B cell (primary cell): ENCODE measurements at regions not wholly inside any gene's neighbourhood (a gene's known extent, or its start where the extent isn't known, plus 50 kb on each side); places are given as distances from the start of the nearest gene placed in this dataset.

Experiments used
- ATAC-seq: fragments of 200-7000 bp; cut with Tn5 transposase; one replicate; pipeline ENCODE4 v1.10.0; 2021; ENCODE audit warnings: low read depth, mild to moderate bottlenecking, moderate number of reproducible peaks, moderate library complexity
- CTCF ChIA-PET: fragments of 350-600 bp; sonication (Branson Sonifier 250); formaldehyde crosslinking; loops from one replicate; lab custom pipeline; 2021; ENCODE audit warnings: antibody characterized with exemption, inconsistent platforms; lab: Charles Lee
- POLR2A ChIA-PET: fragments of 350-600 bp; sonication (Branson Sonifier 250); formaldehyde crosslinking; loops from one replicate; lab custom pipeline; 2021; ENCODE audit warnings: antibody characterized with exemption; lab: Charles Lee
- DNase-seq: peaks from one replicate; pipeline ENCODE4 v3.0.0; 2013
- H2AFZ ChIP-seq: 2 replicates; pipeline ENCODE4 v1.6.1; 2012; ENCODE audit warnings: mild to moderate bottlenecking, low read depth, low read length; ENCODE audit not compliant: insufficient read depth, poor library complexity, severe bottlenecking
- H3K27ac ChIP-seq, 2 donors: 1 replicate in 1 of 2; 2 replicates in 1 of 2; pipeline ENCODE4 v1.5.1; 2012 to 2013; ENCODE audit warnings: low read length in 2 of 2, mild to moderate bottlenecking in 2 of 2, moderate library complexity in 1 of 2
- H3K27me3 ChIP-seq, 4 experiments: fragments of 200-600 bp in 1 of 4; sonication (generic) in 1 of 4; replicated peaks in 1 of 4; 1 replicate in 2 of 4; 2 replicates in 2 of 4; pipeline versions ENCODE4 v1.6.1 to v1.7.0; 2013 to 2016; ENCODE audit warnings: low read length in 3 of 4, mild to moderate bottlenecking in 2 of 4, mixed read lengths in 1 of 4, moderate library complexity in 1 of 4; ENCODE audit not compliant: insufficient read depth in 4 of 4, control insufficient read depth in 3 of 4; ENCODE audit errors: control extremely low read depth in 1 of 4
- H3K36me3 ChIP-seq, 2 experiments: replicated peaks in 1 of 2; 1 replicate in 1 of 2; 2 replicates in 1 of 2; pipeline versions ENCODE4 v1.6.1 to v1.7.1; 2013; ENCODE audit warnings: low read length in 1 of 2; ENCODE audit not compliant: insufficient read depth in 2 of 2, control insufficient read depth in 1 of 2; ENCODE audit errors: control extremely low read depth in 1 of 2, extremely low read depth in 1 of 2
- H3K4me1 ChIP-seq, 2 donors: fragments of 200-600 bp in 1 of 2; sonication (generic) in 1 of 2; 1 replicate in 1 of 2; 2 replicates in 1 of 2; pipeline versions ENCODE4 v1.5.1 to v1.6.1; 2013 to 2017; ENCODE audit warnings: low read length in 2 of 2; ENCODE audit not compliant: control insufficient read depth in 2 of 2, insufficient read depth in 2 of 2
- H3K4me2 ChIP-seq: replicated peaks from 2 replicates; pipeline ENCODE3; 2012; ENCODE audit warnings: mild to moderate bottlenecking, low read depth, low read length; ENCODE audit not compliant: poor library complexity, severe bottlenecking
- H3K4me3 ChIP-seq, 5 experiments: fragments of 200-600 bp in 1 of 5; sonication (generic) in 1 of 5; 1 replicate in 3 of 5; 2 replicates in 2 of 5; pipeline versions ENCODE4 v1.5.1 to v1.7.0; 2011 to 2016; ENCODE audit warnings: low read length in 4 of 5, mild to moderate bottlenecking in 4 of 5, low read depth in 2 of 5, control low read depth in 1 of 5, moderate library complexity in 1 of 5; ENCODE audit not compliant: insufficient read depth in 1 of 5; ENCODE audit errors: control extremely low read depth in 1 of 5, extremely low read depth in 1 of 5
- H3K79me2 ChIP-seq: fragments of 200-600 bp; sonication (generic); one replicate; pipeline ENCODE4 v1.6.0; 2016; ENCODE audit warnings: low read length; ENCODE audit not compliant: control insufficient read depth, insufficient read depth
- H3K9ac ChIP-seq: fragments of 200-600 bp; sonication (generic); 2 replicates; pipeline ENCODE4 v1.6.1; 2017; ENCODE audit warnings: mild to moderate bottlenecking, low read length, moderate library complexity
- H3K9me3 ChIP-seq, 3 donors: one replicate each; pipeline versions ENCODE4 v1.6.1 to v1.7.1; 2013; ENCODE audit warnings: low read length in 2 of 3; ENCODE audit not compliant: control insufficient read depth in 2 of 3, insufficient read depth in 1 of 3; ENCODE audit errors: control extremely low read depth in 1 of 3
- H4K20me1 ChIP-seq: 2 replicates; pipeline ENCODE4 v1.6.0; 2012; ENCODE audit warnings: mild to moderate bottlenecking, low read length; ENCODE audit not compliant: insufficient read depth, control insufficient read depth, poor library complexity, severe bottlenecking
- H3K27ac Mint-ChIP-seq: one replicate; pipeline ENCODE4 v1.8.0; 2021; ENCODE audit warnings: mixed read lengths
- H3K27me3 Mint-ChIP-seq: one replicate; pipeline ENCODE4 v1.8.0; 2021; ENCODE audit warnings: mixed read lengths
- H3K4me1 Mint-ChIP-seq: one replicate; pipeline ENCODE4 v1.8.0; 2021; ENCODE audit warnings: mixed read lengths
- H3K4me3 Mint-ChIP-seq: one replicate; pipeline ENCODE4 v1.8.0; 2021; ENCODE audit warnings: mixed read lengths
- H3K9me3 Mint-ChIP-seq: one replicate; pipeline ENCODE4 v1.8.0; 2022; ENCODE audit warnings: mixed read lengths; ENCODE audit not compliant: insufficient read depth
- CTCF ChIP-seq: fragments of 200-600 bp; IDR thresholded peaks from one replicate; pipeline ENCODE4 v1.8.0; 2022; ENCODE audit warnings: antibody characterized with exemption, mild to moderate bottlenecking
- EZH2 ChIP-seq: IDR thresholded peaks from 2 replicates; pipeline ENCODE4 v1.6.1; 2012; ENCODE audit warnings: borderline replicate concordance, low read depth, mild to moderate bottlenecking, moderate library complexity, low read length; ENCODE audit not compliant: insufficient read depth, poor library complexity, severe bottlenecking
- WGBS: methylation state at CpG from one replicate; pipeline ENCODE4 v1.1.5; 2013; ENCODE audit warnings: missing lambda C conversion rate; ENCODE audit not compliant: insufficient coverage; 5-methylcytosine and 5-hydroxymethylcytosine counted together
- intact Hi-C: fragments of 100-400 bp; cut with micrococcal nuclease; formaldehyde crosslinking; loops from one replicate; pipeline ENCODE4 v1.10.0; 2022

GRCh38 chr21:26280148-26280547, 109.6 kb upstream of the APP start:
- TF ChIP-seq EZH2: no peak
- no peak for TF ChIP-seq CTCF
- POLR2A ChIA-PET: no interaction called here
- CTCF ChIA-PET: no interaction called here

GRCh38 chr21:26275801-26276200, 105.2 kb upstream of the APP start:
- no peak overlapping the region for H3K4me2 ChIP-seq
- no peak overlapping the region for H3K9ac ChIP-seq
- H3K4me1 ChIP-seq: no peaks in the 10 kb centered on the region
- no peaks in the 10 kb centered on the region for H4K20me1 ChIP-seq
- peaks cover 19% of the 10 kb centered on the region for H3K9me3 Mint-ChIP-seq
- no peak overlapping the region for H3K4me3 ChIP-seq
- no peaks in the 10 kb centered on the region for H3K4me1 Mint-ChIP-seq
- no peak overlapping the region for H3K27ac ChIP-seq
- no peaks in the 10 kb centered on the region for H3K79me2 ChIP-seq
- H3K4me3 Mint-ChIP-seq: no peak overlapping the region
- TF ChIP-seq CTCF (no peak), EZH2 (no peak)
- H2AFZ ChIP-seq: no peak overlapping the region
- H3K36me3 ChIP-seq: no peaks in the 10 kb centered on the region
- H3K27ac Mint-ChIP-seq: no peak overlapping the region
- peaks cover 3 to 35% (median 11%) of the 10 kb centered on the region in 3 donors for H3K9me3 ChIP-seq
- ATAC-seq: no peak
- ChIA-PET CTCF (no interaction called here), POLR2A (no interaction called here)
- no peaks in the 10 kb centered on the region for H3K27me3 Mint-ChIP-seq
- no CpG with 5 or more reads among the region's 1 CpG for WGBS
- no peak for DNase-seq
- no peaks in the 10 kb centered on the region for H3K27me3 ChIP-seq
- intact Hi-C loops: no loop called here

More at GRCh38 chr21:26280148-26280547, 109.6 kb upstream of the APP start:
- H3K9me3 Mint-ChIP-seq: peaks cover 9% of the 10 kb centered on the region
- Histone ChIP-seq H3K27ac (no peak overlapping the region), H4K20me1 (no peaks in the 10 kb centered on the region), H3K4me1 (no peaks in the 10 kb centered on the region), H3K27me3 (no peaks in the 10 kb centered on the region), H3K36me3 (no peaks in the 10 kb centered on the region), H3K79me2 (no peaks in the 10 kb centered on the region), H3K4me2 (no peak overlapping the region), H3K9me3 (peaks cover 0 to 8% (median 0%) of the 10 kb centered on the region in 3 donors), H2AFZ (no peak overlapping the region), H3K9ac (no peak overlapping the region), H3K4me3 (no peak overlapping the region)
- no peaks in the 10 kb centered on the region for H3K4me1 Mint-ChIP-seq
- intact Hi-C loops: no loop called here
- no CpG with 5 or more reads among the region's 5 CpGs for WGBS
- no peaks in the 10 kb centered on the region for H3K27me3 Mint-ChIP-seq
- ATAC-seq: no peak
- no peak overlapping the region for H3K27ac Mint-ChIP-seq
- no peak for DNase-seq
- no peak overlapping the region for H3K4me3 Mint-ChIP-seq
